ENCODE measurements at regions not wholly inside any gene's neighbourhood (a gene's known extent, or its start where the extent isn't known, plus 50 kb on each side); places are given as distances from the start of the nearest gene placed in this dataset.

GRCh38 chr7:26965724-26966123, 101.3 kb upstream of the SKAP2 start:
- Histone ChIP-seq H3K36me3 (replicated peaks; ENCODE audit: low read depth, low read length) (no peaks in the 10 kb centered on the region), H3K27me3 (ENCODE audit: low read depth, low read length) (no peaks in the 10 kb centered on the region), H3K4me2 (ENCODE audit: low read length) (no peak overlapping the region), H3K4me3 (ENCODE audit: low read length) (no peak overlapping the region), H3K79me2 (ENCODE audit: low read length) (no peaks in the 10 kb centered on the region), H2AFZ (ENCODE audit: low read depth, low read length) (no peak overlapping the region), H3K27ac (ENCODE audit: low read length) (no peak overlapping the region), H4K20me1 (ENCODE audit: insufficient read depth, low read length) (no peaks in the 10 kb centered on the region), H3K9me3 (ENCODE audit: insufficient read depth, low read length) (no peaks in the 10 kb centered on the region), H3K4me1 (ENCODE audit: low read length) (peaks cover 7% of the 10 kb centered on the region), H3K9ac (ENCODE audit: low read length) (no peak overlapping the region)
- no peak for TF ChIP-seq CTCF (IDR thresholded peaks at IDR 0.05; ENCODE audit: low read depth, low read length)
- TF ChIP-seq EZH2phosphoT487 (IDR thresholded peaks at IDR 0.05; ENCODE audit: low read depth), result no peak

- Histone ChIP-seq H2AFZ (ENCODE audit: low read depth, low read length) (no peak overlapping the region), H4K20me1 (ENCODE audit: insufficient read depth, low read length) (no peaks in the 10 kb centered on the region), H3K4me3 (ENCODE audit: low read length) (no peak overlapping the region), H3K27ac (ENCODE audit: low read length) (no peak overlapping the region), H3K36me3 (replicated peaks; ENCODE audit: low read depth, low read length) (no peaks in the 10 kb centered on the region), H3K9me3 (ENCODE audit: insufficient read depth, low read length) (no peaks in the 10 kb centered on the region), H3K4me2 (ENCODE audit: low read length) (no peak overlapping the region), H3K79me2 (ENCODE audit: low read length) (no peaks in the 10 kb centered on the region), H3K4me1 (ENCODE audit: low read length) (peaks cover 7% of the 10 kb centered on the region), H3K9ac (ENCODE audit: low read length) (no peak overlapping the region), H3K27me3 (ENCODE audit: low read depth, low read length) (no peaks in the 10 kb centered on the region)
- TF ChIP-seq EZH2phosphoT487 (IDR thresholded peaks at IDR 0.05; ENCODE audit: low read depth), result no peak
- TF ChIP-seq CTCF (IDR thresholded peaks at IDR 0.05; ENCODE audit: low read depth, low read length), result no peak
Observed at GRCh38 chr7:26964156-26964808, 99.9 kb upstream of the SKAP2 start.

GRCh38 chr7:26959290-26959689, 94.9 kb upstream of the SKAP2 start:
- Histone ChIP-seq H4K20me1 (ENCODE audit: insufficient read depth, low read length) (no peaks in the 10 kb centered on the region), H3K4me3 (ENCODE audit: low read length) (no peak overlapping the region), H3K27me3 (ENCODE audit: low read depth, low read length) (no peaks in the 10 kb centered on the region), H3K9me3 (ENCODE audit: insufficient read depth, low read length) (no peaks in the 10 kb centered on the region), H3K4me1 (ENCODE audit: low read length) (peaks cover 3% of the 10 kb centered on the region; the same call in 1 of the 2 replicates), H3K79me2 (ENCODE audit: low read length) (no peaks in the 10 kb centered on the region), H2AFZ (ENCODE audit: low read depth, low read length) (no peak overlapping the region), H3K9ac (ENCODE audit: low read length) (no peak overlapping the region), H3K36me3 (replicated peaks; ENCODE audit: low read depth, low read length) (no peaks in the 10 kb centered on the region), H3K27ac (ENCODE audit: low read length) (no peak overlapping the region), H3K4me2 (ENCODE audit: low read length) (no peak overlapping the region)
- TF ChIP-seq EZH2phosphoT487 (IDR thresholded peaks at IDR 0.05; ENCODE audit: low read depth), result no peak
- TF ChIP-seq CTCF (IDR thresholded peaks at IDR 0.05; ENCODE audit: low read depth, low read length), result no peak

GRCh38 chr7:26958834-26959233, 94.4 kb upstream of the SKAP2 start:
- Histone ChIP-seq H3K36me3 (replicated peaks; ENCODE audit: low read depth, low read length) (no peaks in the 10 kb centered on the region), H3K4me3 (ENCODE audit: low read length) (no peak overlapping the region), H2AFZ (ENCODE audit: low read depth, low read length) (no peak overlapping the region), H3K79me2 (ENCODE audit: low read length) (no peaks in the 10 kb centered on the region), H3K4me1 (ENCODE audit: low read length) (no peaks in the 10 kb centered on the region), H3K4me2 (ENCODE audit: low read length) (no peak overlapping the region), H3K27ac (ENCODE audit: low read length) (no peak overlapping the region), H4K20me1 (ENCODE audit: insufficient read depth, low read length) (no peaks in the 10 kb centered on the region), H3K9me3 (ENCODE audit: insufficient read depth, low read length) (no peaks in the 10 kb centered on the region), H3K9ac (ENCODE audit: low read length) (no peak overlapping the region), H3K27me3 (ENCODE audit: low read depth, low read length) (no peaks in the 10 kb centered on the region)
- no peak for TF ChIP-seq EZH2phosphoT487 (IDR thresholded peaks at IDR 0.05; ENCODE audit: low read depth)
- no peak for TF ChIP-seq CTCF (IDR thresholded peaks at IDR 0.05; ENCODE audit: low read depth, low read length)

Data from OCI-LY3 (cell line).